Lower leg skin (tissue), 3 donors: ENCODE measurements at regions not wholly inside any gene's neighbourhood (a gene's known extent, or its start where the extent isn't known, plus 50 kb on each side); places are given as distances from the start of the nearest gene placed in this dataset.

Experiments used
- POLR2A ChIP-seq, 2 donors: fragments of 450-650 bp; IDR thresholded peaks; one replicate each; pipeline ENCODE4 v1.6.1; 2016 to 2017; ENCODE audit warnings: antibody characterized with exemption in 2 of 2, mild to moderate bottlenecking in 1 of 2, moderate library complexity in 1 of 2
- TF ChIP-seq, protein P1 (sequence below), 3 donors: fragments of 450-650 bp; IDR thresholded peaks; one replicate each; pipeline ENCODE4 v1.5.1; 2016; ENCODE audit warnings: antibody characterized with exemption in 3 of 3, mild to moderate bottlenecking in 3 of 3, moderate library complexity in 2 of 3

DNA sequence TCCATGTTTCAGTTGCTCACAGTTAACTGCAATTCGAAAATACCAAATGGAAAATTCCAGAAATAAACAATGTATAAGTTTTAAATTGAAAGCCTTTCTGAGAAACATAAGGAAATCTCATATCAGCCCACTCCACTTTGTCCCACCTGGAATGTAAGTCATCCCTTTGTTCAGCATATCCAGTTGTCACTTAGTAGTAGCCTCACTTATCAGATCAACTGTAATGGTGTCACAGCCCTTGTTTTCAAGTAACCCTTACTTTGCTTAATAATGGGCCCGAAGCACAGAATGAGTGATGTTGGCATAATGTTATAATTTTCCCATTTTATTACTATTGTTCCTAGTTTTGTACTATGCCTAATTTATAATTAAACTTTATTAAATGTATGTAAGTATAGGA, 646.8 kb downstream of the C12orf50 start:
- TF ChIP-seq, protein P1, sequence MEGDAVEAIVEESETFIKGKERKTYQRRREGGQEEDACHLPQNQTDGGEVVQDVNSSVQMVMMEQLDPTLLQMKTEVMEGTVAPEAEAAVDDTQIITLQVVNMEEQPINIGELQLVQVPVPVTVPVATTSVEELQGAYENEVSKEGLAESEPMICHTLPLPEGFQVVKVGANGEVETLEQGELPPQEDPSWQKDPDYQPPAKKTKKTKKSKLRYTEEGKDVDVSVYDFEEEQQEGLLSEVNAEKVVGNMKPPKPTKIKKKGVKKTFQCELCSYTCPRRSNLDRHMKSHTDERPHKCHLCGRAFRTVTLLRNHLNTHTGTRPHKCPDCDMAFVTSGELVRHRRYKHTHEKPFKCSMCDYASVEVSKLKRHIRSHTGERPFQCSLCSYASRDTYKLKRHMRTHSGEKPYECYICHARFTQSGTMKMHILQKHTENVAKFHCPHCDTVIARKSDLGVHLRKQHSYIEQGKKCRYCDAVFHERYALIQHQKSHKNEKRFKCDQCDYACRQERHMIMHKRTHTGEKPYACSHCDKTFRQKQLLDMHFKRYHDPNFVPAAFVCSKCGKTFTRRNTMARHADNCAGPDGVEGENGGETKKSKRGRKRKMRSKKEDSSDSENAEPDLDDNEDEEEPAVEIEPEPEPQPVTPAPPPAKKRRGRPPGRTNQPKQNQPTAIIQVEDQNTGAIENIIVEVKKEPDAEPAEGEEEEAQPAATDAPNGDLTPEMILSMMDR (IDR thresholded peaks at IDR 0.05) = no peak
- TF ChIP-seq POLR2A (IDR thresholded peaks at IDR 0.05) = no peak
